ENCODE measurements at regions not wholly inside any gene's neighbourhood (a gene's known extent, or its start where the extent isn't known, plus 50 kb on each side); places are given as distances from the start of the nearest gene placed in this dataset.
A peak's percentile ranks its signal among the peaks of the same experiment; 100 is the strongest.

- Histone ChIP-seq H3K9me3 (ENCODE audit: insufficient read depth, low read depth) (no peaks in the 10 kb centered on the region), H3K36me3 (ENCODE audit: low read depth) (no peaks in the 10 kb centered on the region), H3K9me2 (ENCODE audit: insufficient read depth) (no peaks in the 10 kb centered on the region), H3K79me2 (ENCODE audit: low read depth) (no peaks in the 10 kb centered on the region), H3K4me1 (replicated peaks; ENCODE audit: insufficient read depth) (no peaks in the 10 kb centered on the region), H3K27me3 (ENCODE audit: insufficient read depth, low read depth) (no peaks in the 10 kb centered on the region), H4K20me1 (ENCODE audit: insufficient read depth) (no peaks in the 10 kb centered on the region), H3K4me3 (no peak overlapping the region), H3K27ac (no peak overlapping the region), H3F3A (ENCODE audit: insufficient read depth, low read depth) (no peaks in the 10 kb centered on the region), H3K4me2 (no peak overlapping the region), H2AFZ (no peak overlapping the region)
- CTCF ChIA-PET: no interaction called here
- TF ChIP-seq, protein P1, sequence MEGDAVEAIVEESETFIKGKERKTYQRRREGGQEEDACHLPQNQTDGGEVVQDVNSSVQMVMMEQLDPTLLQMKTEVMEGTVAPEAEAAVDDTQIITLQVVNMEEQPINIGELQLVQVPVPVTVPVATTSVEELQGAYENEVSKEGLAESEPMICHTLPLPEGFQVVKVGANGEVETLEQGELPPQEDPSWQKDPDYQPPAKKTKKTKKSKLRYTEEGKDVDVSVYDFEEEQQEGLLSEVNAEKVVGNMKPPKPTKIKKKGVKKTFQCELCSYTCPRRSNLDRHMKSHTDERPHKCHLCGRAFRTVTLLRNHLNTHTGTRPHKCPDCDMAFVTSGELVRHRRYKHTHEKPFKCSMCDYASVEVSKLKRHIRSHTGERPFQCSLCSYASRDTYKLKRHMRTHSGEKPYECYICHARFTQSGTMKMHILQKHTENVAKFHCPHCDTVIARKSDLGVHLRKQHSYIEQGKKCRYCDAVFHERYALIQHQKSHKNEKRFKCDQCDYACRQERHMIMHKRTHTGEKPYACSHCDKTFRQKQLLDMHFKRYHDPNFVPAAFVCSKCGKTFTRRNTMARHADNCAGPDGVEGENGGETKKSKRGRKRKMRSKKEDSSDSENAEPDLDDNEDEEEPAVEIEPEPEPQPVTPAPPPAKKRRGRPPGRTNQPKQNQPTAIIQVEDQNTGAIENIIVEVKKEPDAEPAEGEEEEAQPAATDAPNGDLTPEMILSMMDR (conservative IDR thresholded peaks at IDR 0.05): no peak
- TF ChIP-seq EZH2 (IDR thresholded peaks at IDR 0.05; ENCODE audit: low read depth): no peak
- DNase-seq: no peak
- no TSS peak for BruUV-seq (replicated peaks)
- POLR2A ChIA-PET (ENCODE audit: unreplicated experiment): no interaction called here
- intact Hi-C loops (cut with micrococcal nuclease; ENCODE audit: unreplicated experiment): no loop called here
These were observed 776.8 kb downstream of the PCDH18 start for GRCh38 chr4:136755531-136755916.

- Histone ChIP-seq H3K9me3 (ENCODE audit: insufficient read depth, low read depth) (no peaks in the 10 kb centered on the region), H3K4me1 (replicated peaks; ENCODE audit: insufficient read depth) (no peaks in the 10 kb centered on the region), H3K27ac (no peak overlapping the region), H3K4me2 (no peak overlapping the region), H3K36me3 (ENCODE audit: low read depth) (no peaks in the 10 kb centered on the region), H3F3A (ENCODE audit: insufficient read depth, low read depth) (no peaks in the 10 kb centered on the region), H3K9me2 (ENCODE audit: insufficient read depth) (no peaks in the 10 kb centered on the region), H3K4me3 (no peak overlapping the region), H4K20me1 (ENCODE audit: insufficient read depth) (no peaks in the 10 kb centered on the region), H2AFZ (no peak overlapping the region), H3K79me2 (ENCODE audit: low read depth) (no peaks in the 10 kb centered on the region), H3K27me3 (ENCODE audit: insufficient read depth, low read depth) (no peaks in the 10 kb centered on the region)
- TF ChIP-seq EZH2 (IDR thresholded peaks at IDR 0.05; ENCODE audit: low read depth): no peak
- TF ChIP-seq, protein P1 (conservative IDR thresholded peaks at IDR 0.05): no peak
- BruUV-seq (replicated peaks): no TSS peak
- ChIA-PET POLR2A (ENCODE audit: unreplicated experiment) (no interaction called here), CTCF (no interaction called here)
- DNase-seq: no peak
- intact Hi-C loops (cut with micrococcal nuclease; ENCODE audit: unreplicated experiment): no loop called here
These were observed 777.3 kb downstream of the PCDH18 start for GRCh38 chr4:136754810-136755530.

DNA sequence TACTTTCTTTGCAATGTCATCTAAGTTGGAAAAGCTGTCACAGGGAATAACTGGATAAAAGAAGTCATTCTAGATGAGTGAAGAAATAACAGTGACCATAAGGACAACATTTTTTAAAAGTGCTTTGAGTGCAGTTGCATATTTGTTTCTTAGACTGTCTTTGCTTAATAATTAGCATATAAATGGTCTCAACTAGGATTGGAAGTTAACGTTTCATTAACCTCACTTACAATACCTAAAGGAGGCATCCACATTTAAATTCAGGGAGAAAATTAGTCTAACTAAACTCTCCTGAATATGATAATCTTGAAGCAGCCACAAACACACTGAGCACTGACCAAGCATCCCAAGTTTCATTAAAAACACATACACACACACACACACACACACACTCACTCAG, 780.7 kb downstream of the PCDH18 start:
- Histone ChIP-seq H3K4me3 (no peak overlapping the region), H3K9me3 (ENCODE audit: insufficient read depth, low read depth) (no peaks in the 10 kb centered on the region), H3K4me2 (no peak overlapping the region), H2AFZ (peak overlapping the region; percentile 60; the same call in 1 of the 2 replicates), H3K4me1 (replicated peaks; ENCODE audit: insufficient read depth) (no peaks in the 10 kb centered on the region), H3K27ac (no peak overlapping the region), H3K9me2 (ENCODE audit: insufficient read depth) (no peaks in the 10 kb centered on the region), H3K79me2 (ENCODE audit: low read depth) (no peaks in the 10 kb centered on the region), H3K36me3 (ENCODE audit: low read depth) (no peaks in the 10 kb centered on the region), H3K27me3 (ENCODE audit: insufficient read depth, low read depth) (no peaks in the 10 kb centered on the region), H4K20me1 (ENCODE audit: insufficient read depth) (no peaks in the 10 kb centered on the region), H3F3A (ENCODE audit: insufficient read depth, low read depth) (no peaks in the 10 kb centered on the region)
- POLR2A ChIA-PET (ENCODE audit: unreplicated experiment): no interaction called here
- TF ChIP-seq, protein P1 (conservative IDR thresholded peaks at IDR 0.05): no peak
- no peak for TF ChIP-seq EZH2 (IDR thresholded peaks at IDR 0.05; ENCODE audit: low read depth)
- CTCF ChIA-PET: no interaction called here
- DNase-seq: no peak
- intact Hi-C loops (cut with micrococcal nuclease; ENCODE audit: unreplicated experiment): no loop called here
- no TSS peak for BruUV-seq (replicated peaks)

Measured in PC-9 (cell line).